ENCODE measurements at regions not wholly inside any gene's neighbourhood (a gene's known extent, or its start where the extent isn't known, plus 50 kb on each side); places are given as distances from the start of the nearest gene placed in this dataset.
A peak's percentile ranks its signal among the peaks of the same experiment; 100 is the strongest.

DNA sequence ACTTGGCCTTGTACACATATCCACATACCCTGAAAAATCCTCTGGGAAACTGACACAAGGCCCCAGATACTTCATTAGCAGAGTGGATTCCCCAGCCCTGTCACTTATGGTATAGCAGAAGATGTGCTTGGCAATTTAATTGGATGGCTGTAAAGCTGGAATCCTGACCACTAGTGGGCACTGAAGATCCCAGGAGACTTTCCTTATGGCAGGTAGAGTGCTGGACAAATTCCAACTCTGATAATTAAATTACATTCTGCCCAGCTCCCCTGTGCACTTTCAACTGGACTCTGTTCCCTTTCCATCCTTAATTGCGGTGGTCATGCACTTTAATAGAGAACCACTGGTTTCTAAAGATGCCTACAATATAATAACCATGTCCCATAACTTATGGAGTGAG lies 119.8 kb downstream of the DCK start:
- H3K4me3 ChIP-seq (ENCODE audit: low read depth, low read length) = no peak overlapping the region
- DNase-seq (ENCODE audit: low read depth) = no peak
- TF ChIP-seq, protein P1, sequence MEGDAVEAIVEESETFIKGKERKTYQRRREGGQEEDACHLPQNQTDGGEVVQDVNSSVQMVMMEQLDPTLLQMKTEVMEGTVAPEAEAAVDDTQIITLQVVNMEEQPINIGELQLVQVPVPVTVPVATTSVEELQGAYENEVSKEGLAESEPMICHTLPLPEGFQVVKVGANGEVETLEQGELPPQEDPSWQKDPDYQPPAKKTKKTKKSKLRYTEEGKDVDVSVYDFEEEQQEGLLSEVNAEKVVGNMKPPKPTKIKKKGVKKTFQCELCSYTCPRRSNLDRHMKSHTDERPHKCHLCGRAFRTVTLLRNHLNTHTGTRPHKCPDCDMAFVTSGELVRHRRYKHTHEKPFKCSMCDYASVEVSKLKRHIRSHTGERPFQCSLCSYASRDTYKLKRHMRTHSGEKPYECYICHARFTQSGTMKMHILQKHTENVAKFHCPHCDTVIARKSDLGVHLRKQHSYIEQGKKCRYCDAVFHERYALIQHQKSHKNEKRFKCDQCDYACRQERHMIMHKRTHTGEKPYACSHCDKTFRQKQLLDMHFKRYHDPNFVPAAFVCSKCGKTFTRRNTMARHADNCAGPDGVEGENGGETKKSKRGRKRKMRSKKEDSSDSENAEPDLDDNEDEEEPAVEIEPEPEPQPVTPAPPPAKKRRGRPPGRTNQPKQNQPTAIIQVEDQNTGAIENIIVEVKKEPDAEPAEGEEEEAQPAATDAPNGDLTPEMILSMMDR (IDR thresholded peaks at IDR 0.05; ENCODE audit: insufficient read depth, low read length) = no peak

DNA sequence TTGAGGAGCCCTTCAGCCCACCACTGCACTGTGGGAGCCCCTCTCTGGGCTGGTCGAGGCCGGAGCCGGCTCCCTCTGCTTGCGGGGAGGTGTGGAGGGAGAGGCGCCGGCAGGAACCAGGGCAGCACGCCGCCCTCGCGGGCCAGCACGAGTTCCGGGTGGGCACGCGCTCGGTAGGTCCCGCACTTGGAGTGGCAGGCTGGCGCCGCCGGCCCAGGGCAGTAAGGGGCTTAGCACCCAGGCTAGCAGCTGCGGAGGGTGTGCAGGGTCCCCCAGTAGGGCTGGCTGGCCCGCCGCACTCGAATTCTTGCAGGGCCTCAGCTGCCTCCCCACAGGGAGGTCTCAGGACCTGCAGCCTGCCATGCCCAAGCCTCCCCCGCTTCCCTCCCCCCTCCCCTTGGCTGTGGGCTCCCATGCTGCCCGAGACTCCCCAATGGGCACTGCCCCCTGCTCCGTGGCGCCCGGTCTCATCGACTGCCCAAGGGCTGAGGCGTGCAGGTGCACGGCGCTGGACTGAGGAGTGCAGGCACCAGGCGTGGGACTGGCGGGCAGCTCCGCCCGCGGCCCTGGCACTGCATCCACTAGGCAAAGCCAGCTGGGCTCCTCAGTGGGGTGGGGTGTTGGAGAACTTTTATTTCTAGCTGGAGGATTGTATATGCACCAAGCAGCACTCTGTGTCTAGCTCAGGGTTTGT lies 127.5 kb downstream of the DCK start:
- no peak for DNase-seq (ENCODE audit: low read depth)
- TF ChIP-seq, protein P1 (IDR thresholded peaks at IDR 0.05; ENCODE audit: insufficient read depth, low read length) = no peak
- H3K4me3 ChIP-seq (ENCODE audit: low read depth, low read length) = no peak overlapping the region

DNA sequence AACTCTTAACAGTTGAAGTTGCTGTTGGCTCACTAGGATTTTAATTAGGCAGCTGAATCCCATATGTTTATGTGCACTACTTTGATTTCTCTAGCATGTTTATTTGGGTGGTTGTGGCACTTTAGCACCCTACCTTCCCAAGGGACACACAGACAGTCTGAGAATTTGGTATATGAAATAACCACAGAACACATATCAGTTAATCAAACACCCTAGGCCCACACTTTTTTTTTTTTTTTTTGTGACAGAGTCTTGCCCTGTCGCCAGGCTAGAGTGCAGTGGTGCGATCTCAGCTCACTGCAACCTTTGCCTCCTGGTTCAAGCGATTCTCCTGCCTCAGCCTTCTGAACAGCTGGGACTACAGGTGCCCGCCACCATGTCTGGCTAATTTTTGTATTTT lies 130.5 kb downstream of the DCK start:
- no peak for DNase-seq (ENCODE audit: low read depth)
- TF ChIP-seq, protein P1 (IDR thresholded peaks at IDR 0.05; ENCODE audit: insufficient read depth, low read length) = no peak
- H3K4me3 ChIP-seq (ENCODE audit: low read depth, low read length) = no peak overlapping the region

DNA sequence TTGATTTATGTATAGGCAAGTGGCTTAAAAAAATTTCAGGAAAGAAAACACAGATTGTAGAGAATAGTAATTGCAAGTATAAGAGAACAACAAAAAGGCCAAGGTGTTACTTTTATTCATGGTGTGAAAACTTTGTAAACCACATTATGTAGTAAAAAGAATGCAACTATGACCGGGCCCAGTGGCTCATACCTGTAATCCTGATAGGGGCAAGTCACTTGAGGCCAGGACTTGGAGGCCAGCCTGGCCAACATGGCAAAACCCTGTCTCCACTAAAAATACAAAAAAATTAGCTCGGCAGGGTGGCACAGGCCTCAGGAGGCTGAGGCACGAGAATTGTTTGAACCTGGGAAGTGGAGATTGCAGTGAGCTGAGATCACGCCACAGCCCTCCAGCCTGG lies 131.7 kb downstream of the DCK start:
- H3K4me3 ChIP-seq (ENCODE audit: low read depth, low read length) = no peak overlapping the region
- DNase-seq (ENCODE audit: low read depth) = no peak
- TF ChIP-seq, protein P1 (IDR thresholded peaks at IDR 0.05; ENCODE audit: insufficient read depth, low read length) = no peak

DNA sequence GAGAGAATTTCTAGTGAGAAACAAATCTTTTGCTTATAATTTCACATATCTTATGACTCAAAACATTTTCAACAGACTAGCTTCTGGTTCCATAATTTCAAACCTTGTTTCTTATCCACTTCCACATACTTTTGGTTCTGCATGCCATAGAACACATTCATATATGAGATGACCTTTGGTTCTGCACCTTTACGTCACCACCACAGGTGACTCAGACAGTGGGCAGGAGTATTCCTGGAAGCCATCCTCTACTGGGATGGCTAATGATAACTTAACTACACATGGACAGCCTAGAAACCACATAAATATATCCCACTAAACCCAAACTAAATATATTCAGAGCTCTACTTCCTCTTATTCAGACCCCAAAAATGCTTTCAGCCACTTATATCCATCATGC lies 133.3 kb downstream of the DCK start:
- TF ChIP-seq, protein P1 (IDR thresholded peaks at IDR 0.05; ENCODE audit: insufficient read depth, low read length) = no peak
- peak; percentile 86 for DNase-seq (ENCODE audit: low read depth)
- no peak overlapping the region for H3K4me3 ChIP-seq (ENCODE audit: low read depth, low read length)

DNA sequence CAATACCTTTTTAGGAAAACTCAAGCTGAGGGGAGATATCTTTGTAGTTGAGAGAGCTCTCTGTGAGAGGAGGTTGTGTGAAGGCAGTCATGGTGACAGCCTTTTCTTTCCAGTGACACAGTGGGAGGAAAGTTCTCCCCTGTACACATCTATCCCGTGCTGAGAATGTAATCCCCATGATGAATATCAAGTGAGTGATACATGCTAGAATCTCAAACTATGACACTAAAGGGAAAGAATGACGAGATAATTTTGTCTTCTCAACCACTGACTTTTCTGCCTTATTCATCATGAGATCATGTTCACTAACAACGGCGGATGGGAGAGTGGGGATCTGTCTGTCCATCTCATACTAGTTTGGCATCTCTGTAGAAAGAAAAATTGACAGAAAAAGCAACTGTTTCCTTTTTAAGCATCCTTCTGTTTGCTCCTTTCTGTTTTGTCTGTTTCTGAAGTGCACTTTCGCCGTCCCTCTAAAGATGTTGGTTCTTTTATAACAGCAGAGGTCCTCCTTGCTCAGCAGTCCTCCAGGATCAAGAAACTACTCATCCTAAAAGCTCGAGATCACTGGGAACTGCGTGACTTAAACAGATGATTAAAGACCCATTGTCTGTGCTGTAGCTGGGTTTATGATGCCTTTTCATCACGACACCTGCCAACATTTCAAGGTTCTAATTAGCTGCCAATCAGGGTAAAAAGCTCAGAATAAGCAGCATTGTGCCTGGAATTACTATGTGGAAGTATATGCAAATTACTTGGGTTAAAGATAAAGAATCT lies 137.6 kb downstream of the DCK start:
- peak overlapping the region; percentile 28 for H3K4me3 ChIP-seq (ENCODE audit: low read depth, low read length)
- peak; percentile 77 for DNase-seq (ENCODE audit: low read depth)
- TF ChIP-seq, protein P1 (IDR thresholded peaks at IDR 0.05; ENCODE audit: insufficient read depth, low read length) = peak; percentile 27
